HepG2 (cell line): ENCODE measurements at regions not wholly inside any gene's neighbourhood (a gene's known extent, or its start where the extent isn't known, plus 50 kb on each side); places are given as distances from the start of the nearest gene placed in this dataset.

Source experiments
- GATAD1 ChIP-seq: IDR thresholded peaks from 2 replicates; pipeline ENCODE4 v1.6.1; 2016; ENCODE audit warnings: missing genetic modification reagents, missing compliant biosample characterization
- GRHL1 ChIP-seq: sonication (generic); formaldehyde crosslinking; conservative IDR thresholded peaks from 2 replicates; pipeline ENCODE4 v1.8.0; 2022; ENCODE audit warnings: missing genetic modification reagents
- KLF12 ChIP-seq: sonication (generic); formaldehyde crosslinking; IDR thresholded peaks from 2 replicates; pipeline ENCODE4 v1.4.0; 2020; ENCODE audit warnings: missing genetic modification reagents, borderline replicate concordance
- NFIC ChIP-seq: IDR thresholded peaks from 2 replicates; pipeline ENCODE4 v1.6.1; 2012; ENCODE audit warnings: mild to moderate bottlenecking, low read length, inconsistent platforms
- NR2F6 ChIP-seq, 2 experiments: IDR thresholded peaks; 2 replicates each; pipeline ENCODE4 v1.6.1; 2016; ENCODE audit warnings: antibody characterized with exemption in 1 of 2, mild to moderate bottlenecking in 1 of 2
- PHF21A ChIP-seq: sonication (generic); formaldehyde crosslinking; IDR thresholded peaks from 2 replicates; pipeline ENCODE4 v1.5.0; 2020; ENCODE audit warnings: mild to moderate bottlenecking, missing genetic modification reagents
- SALL2 ChIP-seq: sonication (generic); formaldehyde crosslinking; IDR thresholded peaks from 2 replicates; pipeline ENCODE4 v1.8.1; 2023; ENCODE audit warnings: mild to moderate bottlenecking, missing genetic modification reagents, inconsistent platforms
- ZBTB3 ChIP-seq: sonication (generic); formaldehyde crosslinking; IDR thresholded peaks from 2 replicates; pipeline ENCODE4 v1.4.0; 2020; ENCODE audit warnings: low read depth, mild to moderate bottlenecking, moderate library complexity, missing genetic modification reagents, borderline replicate concordance
- ZBTB37 ChIP-seq: sonication (generic); formaldehyde crosslinking; IDR thresholded peaks from 2 replicates; pipeline ENCODE4 v1.4.0; 2020; ENCODE audit warnings: mild to moderate bottlenecking, missing genetic modification reagents
- ZBTB7A ChIP-seq: sonication (generic); formaldehyde crosslinking; IDR thresholded peaks from 2 replicates; pipeline ENCODE4 v1.8.0; 2022; ENCODE audit warnings: mild to moderate bottlenecking, missing genetic modification reagents
- ZFY ChIP-seq: sonication (generic); formaldehyde crosslinking; IDR thresholded peaks from 2 replicates; pipeline ENCODE4 v1.4.0; 2020; ENCODE audit warnings: missing genetic modification reagents
- ZMYM3 ChIP-seq: sonication (generic); formaldehyde crosslinking; IDR thresholded peaks from 2 replicates; pipeline ENCODE4 v1.5.1; 2020; ENCODE audit warnings: mild to moderate bottlenecking, missing genetic modification reagents
- ZNF18 ChIP-seq: sonication (generic); formaldehyde crosslinking; IDR thresholded peaks from 2 replicates; pipeline ENCODE4 v1.8.0; 2022; ENCODE audit warnings: mild to moderate bottlenecking, missing genetic modification reagents; ENCODE audit not compliant: insufficient replicate concordance
- ZNF609 ChIP-seq: sonication (generic); formaldehyde crosslinking; IDR thresholded peaks from 2 replicates; pipeline ENCODE4 v1.4.0; 2020; ENCODE audit warnings: mild to moderate bottlenecking, missing genetic modification reagents, borderline replicate concordance
- ZNF772 ChIP-seq: sonication (generic); formaldehyde crosslinking; IDR thresholded peaks from 2 replicates; pipeline ENCODE4 v1.5.0; 2020; ENCODE audit warnings: mild to moderate bottlenecking, missing genetic modification reagents
- ZNF788 ChIP-seq: sonication (generic); formaldehyde crosslinking; IDR thresholded peaks from 2 replicates; pipeline ENCODE4 v1.5.0; 2020; ENCODE audit warnings: mild to moderate bottlenecking, missing genetic modification reagents, borderline replicate concordance
- ZNF816 ChIP-seq: sonication (generic); formaldehyde crosslinking; IDR thresholded peaks from 2 replicates; pipeline ENCODE4 v1.8.0; 2022; ENCODE audit warnings: missing genetic modification reagents, mild to moderate bottlenecking, borderline replicate concordance

GRCh38 chr11:27200779-27201453, 160.3 kb downstream of the BBOX1 start (continued):
- TF ChIP-seq GRHL1 (CRISPR knock-in tag), result no peak
- TF ChIP-seq GATAD1, result no peak
- TF ChIP-seq ZBTB37 (CRISPR knock-in tag), result no peak
- TF ChIP-seq KLF12 (CRISPR knock-in tag), result no peak
- TF ChIP-seq ZFY (CRISPR knock-in tag), result no peak
- TF ChIP-seq ZNF609 (CRISPR knock-in tag), result peak; percentile 39; the same call in 1 of the 2 replicates
- no peak for TF ChIP-seq ZNF816
- TF ChIP-seq NR2F6 (IDR thresholded peaks at IDR 0.05), result no peak
- peak; percentile 25; the same call in 1 of the 2 replicates for TF ChIP-seq NR2F6 (CRISPR knock-in tag; IDR thresholded peaks at IDR 0.05)
- TF ChIP-seq ZNF772 (CRISPR knock-in tag), result no peak
- 0 out of 2 replicates have a peak, but pooled peaks have one; percentile 21 for TF ChIP-seq ZNF788
- peak; percentile 15; the same call in 1 of the 2 replicates for TF ChIP-seq PHF21A (CRISPR knock-in tag)
- no peak for TF ChIP-seq ZBTB3
- no peak for TF ChIP-seq SALL2
- TF ChIP-seq ZNF18 (CRISPR knock-in tag), result no peak
- TF ChIP-seq NFIC, result no peak
- TF ChIP-seq ZBTB7A (CRISPR knock-in tag), result no peak
- TF ChIP-seq ZMYM3 (CRISPR knock-in tag), result no peak
